H1 (cell line): ENCODE measurements at regions not wholly inside any gene's neighbourhood (a gene's known extent, or its start where the extent isn't known, plus 50 kb on each side); places are given as distances from the start of the nearest gene placed in this dataset.
A peak's percentile ranks its signal among the peaks of the same experiment; 100 is the strongest.

Experiments
- CTCF ChIA-PET: fragments of 300-600 bp; sonication (Branson Sonifier 250); formaldehyde crosslinking; loops from one replicate; lab custom pipeline; 2021; ENCODE audit not compliant: partially characterized antibody; lab: Charles Lee
- POLR2A ChIA-PET: fragments of 300-600 bp; sonication (Branson Sonifier 250); formaldehyde crosslinking; loops from one replicate; lab custom pipeline; 2021; ENCODE audit warnings: inconsistent platforms; ENCODE audit not compliant: partially characterized antibody; lab: Charles Lee
- DNase-seq, 2 experiments: peaks; one replicate each; pipeline versions ENCODE4 v3.0.0 to v3.0.0-alpha.2; 2010 to 2022; ENCODE audit warnings: low spot score in 2 of 2, low read depth in 1 of 2, mixed read lengths in 1 of 2
- FAIRE-seq: peaks from 2 replicates; lab custom pipeline; 2011; peaks lifted over from hg19 to GRCh38; lab: Jason Lieb, UNC
- H2AFZ ChIP-seq: 2 replicates; pipeline ENCODE4 v1.8.1; 2012; ENCODE audit warnings: low read length, inconsistent platforms
- H2AK5ac ChIP-seq: 2 replicates; pipeline ENCODE4 v1.6.1; 2013; ENCODE audit warnings: low read depth, low read length
- H2BK120ac ChIP-seq: replicated peaks from 2 replicates; pipeline ENCODE3; 2013; ENCODE audit warnings: low read depth, low read length, inconsistent platforms
- H2BK12ac ChIP-seq: 2 replicates; pipeline ENCODE4 v1.6.1; 2013; ENCODE audit warnings: low read depth, low read length
- H2BK15ac ChIP-seq: 2 replicates; pipeline ENCODE4 v1.6.1; 2013; ENCODE audit warnings: low read length
- H2BK20ac ChIP-seq: 2 replicates; pipeline ENCODE4 v1.6.1; 2013; ENCODE audit warnings: low read length
- H2BK5ac ChIP-seq: 2 replicates; pipeline ENCODE4 v1.6.1; 2013; ENCODE audit warnings: low read depth, low read length
- H3K14ac ChIP-seq: 2 replicates; pipeline ENCODE4 v1.6.1; 2013; ENCODE audit warnings: inconsistent platforms; ENCODE audit not compliant: insufficient read length
- H3K18ac ChIP-seq: 2 replicates; pipeline ENCODE4 v1.6.1; 2013; ENCODE audit warnings: low read length; ENCODE audit errors: extremely low read depth
- H3K23ac ChIP-seq: 2 replicates; pipeline ENCODE4 v1.6.1; 2013; ENCODE audit warnings: inconsistent platforms; ENCODE audit not compliant: insufficient read length
- H3K23me2 ChIP-seq: 2 replicates; pipeline ENCODE4 v1.6.1; 2013; ENCODE audit warnings: low read depth, low read length
- H3K27ac ChIP-seq: 2 replicates; pipeline ENCODE4 v1.6.1; 2011; ENCODE audit warnings: low read depth, low read length, inconsistent platforms
- H3K27me3 ChIP-seq, 4 experiments: replicated peaks in 1 of 4; 1 replicate in 1 of 4; 2 replicates in 3 of 4; pipeline versions ENCODE4 v1.6.1 to v1.8.1; 2011 to 2013; ENCODE audit warnings: low read length in 3 of 4, mild to moderate bottlenecking in 3 of 4, inconsistent platforms in 2 of 4, mixed read lengths in 2 of 4, moderate library complexity in 1 of 4; ENCODE audit not compliant: control insufficient read depth in 3 of 4, insufficient read depth in 3 of 4; ENCODE audit errors: extremely low read depth in 1 of 4
- H3K36me3 ChIP-seq, 4 experiments: 2 replicates each; pipeline versions ENCODE4 v1.6.1 to v1.8.1; 2011 to 2013; ENCODE audit warnings: mild to moderate bottlenecking in 4 of 4, low read length in 3 of 4, moderate library complexity in 2 of 4, control low read depth in 1 of 4, inconsistent platforms in 1 of 4; ENCODE audit not compliant: insufficient read depth in 4 of 4, control insufficient read depth in 2 of 4
- H3K4ac ChIP-seq: replicated peaks from 2 replicates; pipeline ENCODE3; 2013; ENCODE audit warnings: low read length, low read depth, mixed read lengths, inconsistent platforms; ENCODE audit not compliant: insufficient read length
- H3K4me1 ChIP-seq, 4 experiments: replicated peaks in 1 of 4; 1 replicate in 1 of 4; 2 replicates in 3 of 4; pipeline versions ENCODE4 v1.6.1 to v1.8.1; 2011 to 2013; ENCODE audit warnings: low read length in 3 of 4, inconsistent platforms in 2 of 4, mixed read lengths in 1 of 4; ENCODE audit not compliant: insufficient read depth in 4 of 4, control insufficient read depth in 3 of 4
- H3K4me2 ChIP-seq, 2 experiments: 2 replicates each; pipeline versions ENCODE4 v1.6.1 to v1.8.1; 2011 to 2013; ENCODE audit warnings: low read depth in 2 of 2, low read length in 2 of 2, control low read depth in 1 of 2, inconsistent platforms in 1 of 2, mild to moderate bottlenecking in 1 of 2; ENCODE audit not compliant: insufficient read depth in 1 of 2
- H3K4me3 ChIP-seq, 4 experiments: fragments of 200-600, 300-600 bp in 1 of 4; sonication (generic), shearing (Covaris generic), sonication (Bioruptor Twin) in 1 of 4; 2 replicates each; pipeline versions ENCODE4 v1.5.1 to v1.8.1; 2011 to 2016; ENCODE audit warnings: low read length in 4 of 4, low read depth in 3 of 4, control low read depth in 2 of 4, inconsistent platforms in 2 of 4, mild to moderate bottlenecking in 2 of 4, mixed read lengths in 1 of 4, moderate library complexity in 1 of 4; ENCODE audit not compliant: insufficient read depth in 2 of 4; ENCODE audit errors: extremely low read depth in 1 of 4
- H3K56ac ChIP-seq: replicated peaks from 2 replicates; pipeline ENCODE3; 2013; ENCODE audit warnings: low read depth, mild to moderate bottlenecking, mixed read lengths, low read length, inconsistent platforms; ENCODE audit not compliant: insufficient read length
- H3K79me1 ChIP-seq: 2 replicates; pipeline ENCODE4 v1.6.1; 2013; ENCODE audit warnings: low read depth, low read length, control low read depth
- H3K79me2 ChIP-seq, 2 experiments: 2 replicates each; pipeline versions ENCODE4 v1.6.1 to v1.8.1; 2012 to 2013; ENCODE audit warnings: low read length in 2 of 2, mild to moderate bottlenecking in 2 of 2, inconsistent platforms in 1 of 2; ENCODE audit not compliant: insufficient read depth in 2 of 2, control insufficient read depth in 1 of 2
- H3K9ac ChIP-seq, 4 experiments: replicated peaks in 1 of 4; 1 replicate in 1 of 4; 2 replicates in 3 of 4; pipeline versions ENCODE4 v1.6.1 to v1.8.1; 2011 to 2013; ENCODE audit warnings: low read depth in 3 of 4, low read length in 3 of 4, control low read depth in 2 of 4, mild to moderate bottlenecking in 2 of 4, moderate library complexity in 2 of 4, inconsistent platforms in 1 of 4; ENCODE audit errors: extremely low read depth in 1 of 4
- H3K9me3 ChIP-seq, 2 experiments: 2 replicates each; pipeline versions ENCODE4 v1.6.1 to v1.8.1; 2012 to 2013; ENCODE audit warnings: mild to moderate bottlenecking in 2 of 2, moderate library complexity in 2 of 2, control low read depth in 1 of 2, inconsistent platforms in 1 of 2, low read depth in 1 of 2, low read length in 1 of 2, mixed read lengths in 1 of 2; ENCODE audit not compliant: insufficient read depth in 2 of 2
- H4K20me1 ChIP-seq, 2 experiments: replicated peaks in 1 of 2; 2 replicates each; pipeline versions ENCODE3 to v1.8.1; 2011 to 2013; ENCODE audit warnings: inconsistent platforms in 2 of 2, low read length in 2 of 2, mild to moderate bottlenecking in 1 of 2; ENCODE audit not compliant: insufficient read depth in 2 of 2, control insufficient read depth in 1 of 2
- H4K5ac ChIP-seq: 2 replicates; pipeline ENCODE4 v1.6.1; 2013; ENCODE audit warnings: low read length, low read depth, mixed read lengths, inconsistent platforms; ENCODE audit not compliant: insufficient read length
- H4K8ac ChIP-seq: 2 replicates; pipeline ENCODE4 v1.8.0; 2013; ENCODE audit warnings: mild to moderate bottlenecking, moderate library complexity, low read length, inconsistent platforms; ENCODE audit not compliant: insufficient read depth; ENCODE audit errors: extremely low read depth
- H4K91ac ChIP-seq: replicated peaks from 2 replicates; pipeline ENCODE3; 2013; ENCODE audit warnings: low read length, mixed read lengths, inconsistent platforms; ENCODE audit not compliant: insufficient read length
- CTCF ChIP-seq, 3 experiments: IDR thresholded peaks; 1 replicate in 2 of 3; 2 replicates in 1 of 3; pipeline versions ENCODE4 v1.5.1 to v1.6.1; 2011; ENCODE audit warnings: low read length in 3 of 3, mild to moderate bottlenecking in 3 of 3, inconsistent platforms in 2 of 3, low read depth in 1 of 3, moderate library complexity in 1 of 3; ENCODE audit not compliant: insufficient read depth in 1 of 3; ENCODE audit errors: control extremely low read depth in 1 of 3
- HDAC2 ChIP-seq, 2 experiments: fragments of 300-600 bp in 1 of 2; sonication (generic) in 1 of 2; IDR thresholded peaks; 2 replicates each; pipeline ENCODE4 v1.6.1; 2011 to 2012; ENCODE audit warnings: low read depth in 2 of 2, low read length in 2 of 2, mild to moderate bottlenecking in 2 of 2, moderate library complexity in 2 of 2, borderline replicate concordance in 1 of 2, inconsistent platforms in 1 of 2
- HDAC6 ChIP-seq: IDR thresholded peaks from one replicate; pipeline ENCODE4 v1.7.1; 2012; ENCODE audit warnings: low read depth, mild to moderate bottlenecking, inconsistent platforms, low read length, moderate library complexity
- POU5F1 ChIP-seq: IDR thresholded peaks from 2 replicates; pipeline ENCODE4 v1.6.1; 2011; ENCODE audit warnings: low read depth, mild to moderate bottlenecking, low read length, moderate library complexity
- SP1 ChIP-seq: IDR thresholded peaks from 2 replicates; pipeline ENCODE4 v1.6.1; 2011; ENCODE audit warnings: low read depth, low read length
- SRF ChIP-seq: IDR thresholded peaks from 2 replicates; pipeline ENCODE4 v1.6.1; 2011; ENCODE audit warnings: mild to moderate bottlenecking, low read depth, low read length, moderate library complexity
- SUZ12 ChIP-seq: fragments of 200-600 bp; sonication (generic); IDR thresholded peaks from 2 replicates; pipeline ENCODE4 v1.6.1; 2012; ENCODE audit warnings: mild to moderate bottlenecking, inconsistent platforms, low read length, moderate library complexity, mixed read lengths
- WGBS, 2 experiments: shearing (Covaris generic) in 1 of 2; methylation state at CpG; one replicate each; pipeline versions ENCODE4 v1.1.6 to v1.1.7; 2013 to 2015; ENCODE audit warnings: low lambda C conversion rate in 2 of 2, mixed read lengths in 2 of 2, inconsistent platforms in 1 of 2, low coverage in 1 of 2, missing lambda C conversion rate in 1 of 2; ENCODE audit not compliant: insufficient replicate concordance in 2 of 2, insufficient coverage in 1 of 2, insufficient read length in 1 of 2; ENCODE audit errors: extremely low coverage in 1 of 2, missing lambda C conversion rate in 1 of 2; 5-methylcytosine and 5-hydroxymethylcytosine counted together

- no peaks in the 10 kb centered on the region for H3K9me3 ChIP-seq
- CTCF ChIA-PET = interaction anchor here (0.5 to 1.4 kb wide), 8 partner anchors 8 to 126 kb away, joined by 3 to 5 read pairs (median 3); no protein-coding TSS in a partner anchor
- H2BK120ac ChIP-seq = no peak overlapping the region
- H4K8ac ChIP-seq = 0 out of 2 replicates have a peak overlapping the region, but pooled peaks have one; percentile 41
- no peak for DNase-seq
- no peaks in the 10 kb centered on the region for H3K4me1 ChIP-seq
- H3K9ac ChIP-seq = no peak overlapping the region
- no peak overlapping the region for H3K56ac ChIP-seq
- H3K27ac ChIP-seq = no peak overlapping the region
- H4K91ac ChIP-seq = no peak overlapping the region
- FAIRE-seq = no peak
- H2BK12ac ChIP-seq = no peak overlapping the region
- H2BK15ac ChIP-seq = no peak overlapping the region
- POLR2A ChIA-PET = no interaction called here
- no peaks in the 10 kb centered on the region for H3K79me2 ChIP-seq
- no peaks in the 10 kb centered on the region for H4K20me1 ChIP-seq
- H2BK20ac ChIP-seq = no peak overlapping the region
- no peak overlapping the region for H3K18ac ChIP-seq
- no peak overlapping the region for H3K14ac ChIP-seq
- no peak overlapping the region for H3K4ac ChIP-seq
- H3K4me2 ChIP-seq = no peak overlapping the region
- no peaks in the 10 kb centered on the region for H3K23me2 ChIP-seq
- H3K36me3 ChIP-seq = no peaks in the 10 kb centered on the region
- H2BK5ac ChIP-seq = no peak overlapping the region
- no peak overlapping the region for H3K23ac ChIP-seq
- WGBS, 2 experiments = 74% methylated on average over 3 of the region's 3 CpGs; no CpG with 5 or more reads in 1 of the 2 experiments
- H3K79me1 ChIP-seq = no peaks in the 10 kb centered on the region
- no peaks in the 10 kb centered on the region for H3K27me3 ChIP-seq
- no peak overlapping the region for H2AK5ac ChIP-seq
- H2AFZ ChIP-seq = no peak overlapping the region
- H4K5ac ChIP-seq = no peak overlapping the region
- H3K4me3 ChIP-seq = no peak overlapping the region
- no peak for TF ChIP-seq SRF
- TF ChIP-seq SUZ12 = no peak
- no peak for TF ChIP-seq POU5F1
- TF ChIP-seq HDAC6 = no peak
- TF ChIP-seq SP1 = no peak
- no peak for TF ChIP-seq HDAC2 (IDR thresholded peaks at IDR 0.05; ENCODE audit: borderline replicate concordance in 1 of 2, low read depth in 2 of 2, low read length in 2 of 2)
- TF ChIP-seq CTCF (IDR thresholded peaks at IDR 0.05; ENCODE audit: control extremely low read depth in 1 of 3, insufficient read depth in 1 of 3, low read depth in 1 of 3, low read length in 3 of 3) = peak in 2 of 3 experiments; percentile 24 to 54; a peak in 3 of 4 replicates
Observed at GRCh38 chr9:82695704-82696103, 367.2 kb downstream of the RASEF start.
